PFSK-1 (cell line): ENCODE measurements at regions not wholly inside any gene's neighbourhood (a gene's known extent, or its start where the extent isn't known, plus 50 kb on each side); places are given as distances from the start of the nearest gene placed in this dataset.

Experiments
- POLR2AphosphoS5 ChIP-seq: IDR thresholded peaks from 2 replicates; pipeline ENCODE4 v1.6.1; 2012; ENCODE audit warnings: low read depth, mild to moderate bottlenecking, control low read depth, low read length, moderate library complexity
- SIN3A ChIP-seq: IDR thresholded peaks from 2 replicates; pipeline ENCODE4 v1.6.1; 2012; ENCODE audit warnings: mild to moderate bottlenecking, low read length, moderate library complexity, borderline replicate concordance; ENCODE audit not compliant: insufficient read depth
- TAF1 ChIP-seq: IDR thresholded peaks from 2 replicates; pipeline ENCODE4 v1.6.1; 2012; ENCODE audit warnings: low read length, control low read depth, borderline replicate concordance; ENCODE audit not compliant: insufficient read depth

- TF ChIP-seq POLR2AphosphoS5 (no peak), SIN3A (no peak), TAF1 (no peak)
Observed at GRCh38 chr6:78010130-78010529, 357.3 kb downstream of the MEI4 start.
